ENCODE measurements at regions not wholly inside any gene's neighbourhood (a gene's known extent, or its start where the extent isn't known, plus 50 kb on each side); places are given as distances from the start of the nearest gene placed in this dataset.

GRCh38 chr15:70303981-70304380 lies 206.3 kb upstream of the TLE3 start:
- no peak for DNase-seq (ENCODE audit: low read depth in 2 of 2)

GRCh38 chr15:70302360-70302759 lies 204.6 kb upstream of the TLE3 start:
- DNase-seq (ENCODE audit: low read depth in 2 of 2), result no peak

GRCh38 chr15:70301396-70301795 lies 203.7 kb upstream of the TLE3 start:
- no peak for DNase-seq (ENCODE audit: low read depth in 2 of 2)

GRCh38 chr15:70299931-70300869 lies 202.5 kb upstream of the TLE3 start:
- DNase-seq (ENCODE audit: low read depth in 2 of 2), result no peak

GRCh38 chr15:70297465-70298058 lies 199.8 kb upstream of the TLE3 start:
- no peak for DNase-seq (ENCODE audit: low read depth in 2 of 2)

- DNase-seq (ENCODE audit: low read depth in 2 of 2), result no peak
Observed at GRCh38 chr15:70294731-70295305, 197.1 kb upstream of the TLE3 start.

GRCh38 chr15:70293591-70294470 lies 196.1 kb upstream of the TLE3 start:
- DNase-seq (ENCODE audit: low read depth in 2 of 2), result no peak

DNA sequence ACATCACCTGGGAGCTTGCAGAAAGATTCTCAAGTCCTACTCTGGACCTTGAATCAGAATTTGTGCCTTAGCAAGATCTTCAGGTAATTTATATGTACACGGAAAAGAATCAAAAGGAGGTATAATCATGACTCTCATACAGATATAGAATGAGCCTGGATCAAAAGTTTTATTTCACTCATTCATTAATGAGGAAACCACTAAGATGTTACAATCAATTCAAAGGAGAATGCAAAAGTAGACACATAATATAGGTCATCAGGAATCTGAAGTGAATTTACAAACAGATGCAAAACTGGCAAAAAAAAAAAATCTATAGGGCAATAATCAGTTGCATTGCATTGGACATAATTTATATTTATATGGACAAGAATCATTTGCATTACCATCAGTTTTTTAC lies 195.4 kb upstream of the TLE3 start:
- DNase-seq (ENCODE audit: low read depth in 2 of 2), result no peak

DNA sequence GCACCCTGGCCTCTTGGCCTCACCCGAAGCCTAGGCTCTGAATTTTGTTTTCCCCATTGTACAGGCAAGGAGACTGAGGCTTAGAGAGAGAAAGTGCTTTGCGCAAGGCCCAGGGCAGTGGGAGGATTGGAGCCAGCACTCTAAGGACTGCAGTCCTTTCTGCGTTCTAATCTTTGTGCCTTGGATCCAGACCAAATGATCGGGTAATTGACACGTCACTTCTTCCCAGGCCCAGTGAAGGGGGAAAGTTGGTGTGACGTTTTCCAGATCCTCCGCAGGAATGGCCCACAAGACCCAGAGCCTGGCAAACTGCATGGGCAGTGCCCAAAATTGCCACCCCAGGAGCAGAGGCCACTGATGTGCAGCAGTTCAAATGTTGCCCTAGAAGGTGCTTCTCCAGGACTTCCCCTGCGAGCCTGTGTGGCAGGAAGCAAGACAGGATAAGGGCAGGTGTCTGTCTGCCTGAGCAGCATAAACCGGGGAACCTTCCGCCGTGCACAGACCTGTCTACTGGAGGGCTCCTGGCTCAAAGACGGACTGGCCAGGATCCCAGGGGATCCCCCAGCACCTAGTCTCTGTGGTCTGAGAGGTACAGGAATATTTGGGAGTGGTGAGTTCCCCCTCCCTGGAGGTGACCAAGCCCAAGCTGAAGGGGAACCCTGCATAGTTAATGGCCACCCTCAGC lies 194.5 kb upstream of the TLE3 start:
- DNase-seq (ENCODE audit: low read depth in 2 of 2), result no peak

DNA sequence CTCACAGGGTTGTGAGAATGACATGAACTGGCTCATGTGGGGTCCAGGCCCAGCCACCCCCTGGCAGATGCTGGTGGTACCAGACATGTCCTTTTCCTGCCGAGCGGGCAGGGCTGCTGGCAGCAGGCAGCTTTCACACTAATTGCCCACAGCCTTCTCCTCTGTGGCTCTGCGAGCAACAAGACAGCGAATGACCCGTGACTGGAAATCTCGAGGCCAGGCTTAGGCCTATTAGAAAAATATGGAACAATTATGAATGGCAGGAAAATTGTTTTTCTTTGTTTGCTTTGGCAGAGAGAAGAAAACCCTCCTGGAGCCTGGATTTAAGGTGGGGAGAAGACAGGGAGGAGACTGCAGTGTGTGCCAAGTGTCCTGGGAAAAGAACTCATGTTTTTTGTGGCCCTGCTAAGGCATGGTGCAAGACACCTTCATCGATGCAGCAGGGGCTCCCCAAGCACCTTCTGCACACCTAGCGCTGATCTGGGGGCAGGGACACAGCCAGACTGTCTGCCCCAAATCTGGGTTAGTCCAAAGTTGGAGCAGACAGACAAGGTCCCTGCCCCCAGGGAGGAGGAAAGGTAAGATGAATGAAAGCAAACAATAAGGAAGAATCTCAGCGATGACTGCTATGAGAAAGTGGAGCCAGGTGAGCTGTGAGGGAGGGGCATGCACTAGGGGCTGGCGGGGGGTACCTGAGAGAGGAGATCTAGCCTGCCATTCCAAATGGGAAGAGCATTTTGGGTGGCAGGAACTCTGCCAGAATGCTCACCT lies 193.8 kb upstream of the TLE3 start:
- DNase-seq (ENCODE audit: low read depth in 2 of 2), result no peak

GRCh38 chr15:70290708-70291107 lies 193.0 kb upstream of the TLE3 start:
- no peak for DNase-seq (ENCODE audit: low read depth in 2 of 2)

DNA sequence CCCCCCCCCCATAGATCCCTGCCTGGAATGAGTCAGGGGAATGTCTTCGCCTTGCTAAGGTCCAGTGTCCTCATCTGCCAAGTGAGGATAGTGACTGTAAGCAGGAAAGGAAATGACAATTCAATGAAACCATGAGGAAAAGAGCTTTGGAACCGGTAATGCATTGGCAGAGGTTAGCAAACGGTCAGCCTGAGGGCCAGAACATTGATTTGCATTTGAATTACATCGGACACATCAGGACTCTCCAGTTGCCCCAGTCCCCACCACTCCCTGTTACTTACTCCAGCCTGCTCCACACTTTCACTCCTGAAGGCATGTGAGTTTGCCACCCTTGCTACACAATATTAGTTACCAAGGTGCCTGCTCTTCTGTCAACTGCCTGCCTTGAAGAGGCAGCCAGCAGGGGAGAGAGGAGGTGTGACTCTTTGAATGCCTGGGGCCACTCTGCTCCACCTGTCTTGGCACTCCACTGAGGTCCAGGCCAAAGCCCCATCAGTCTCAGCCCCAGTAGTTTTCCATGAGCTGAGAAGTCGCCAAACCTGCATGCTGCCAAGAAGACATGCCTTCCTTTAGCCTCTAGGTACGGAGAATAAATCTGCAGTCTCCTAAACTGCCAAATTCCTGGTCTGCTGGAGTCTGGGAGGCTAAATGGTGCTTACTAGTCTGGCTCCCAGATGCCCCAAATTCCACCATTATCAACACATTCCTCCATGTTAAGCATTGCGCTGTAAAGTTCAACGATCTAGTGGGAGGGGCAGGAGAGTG lies 191.7 kb upstream of the TLE3 start:
- DNase-seq (ENCODE audit: low read depth in 2 of 2), result peak; percentile 57 to 62

DNA sequence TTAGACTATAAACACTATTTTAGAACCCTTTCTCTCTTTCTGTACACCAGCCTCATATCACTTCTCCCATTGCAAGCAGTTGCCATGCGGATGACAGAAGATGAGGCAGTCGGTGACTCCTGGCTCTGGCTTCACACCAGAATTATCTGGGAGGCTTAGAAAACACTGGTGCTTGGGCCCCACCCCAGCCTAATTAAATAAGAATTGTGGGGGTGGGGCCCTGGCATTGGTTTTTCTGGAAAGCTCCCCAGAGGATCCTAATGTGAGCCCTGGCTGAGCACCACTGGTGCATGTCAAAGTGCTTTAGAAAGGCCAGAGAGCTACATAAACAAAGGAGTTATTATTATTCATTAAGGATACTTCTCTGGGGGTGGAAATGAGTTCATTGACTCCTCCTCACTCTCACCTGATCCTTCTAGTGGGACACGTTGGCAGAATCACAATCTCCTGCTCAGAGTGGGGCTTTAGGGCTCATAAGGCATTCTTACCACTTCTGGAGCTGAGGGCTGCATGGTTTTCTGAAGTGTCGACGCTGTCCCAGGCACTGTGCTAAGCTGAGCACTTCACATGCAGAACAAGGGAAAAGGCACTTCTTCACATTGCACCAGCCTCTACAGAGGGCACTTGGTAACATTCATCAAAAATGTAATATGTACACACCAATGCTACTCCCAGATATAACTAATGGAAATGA lies 188.5 kb upstream of the TLE3 start:
- no peak for DNase-seq (ENCODE audit: low read depth in 2 of 2)

- no peak for DNase-seq (ENCODE audit: low read depth in 2 of 2)
Observed at GRCh38 chr15:70284438-70285214, 186.9 kb upstream of the TLE3 start.

DNA sequence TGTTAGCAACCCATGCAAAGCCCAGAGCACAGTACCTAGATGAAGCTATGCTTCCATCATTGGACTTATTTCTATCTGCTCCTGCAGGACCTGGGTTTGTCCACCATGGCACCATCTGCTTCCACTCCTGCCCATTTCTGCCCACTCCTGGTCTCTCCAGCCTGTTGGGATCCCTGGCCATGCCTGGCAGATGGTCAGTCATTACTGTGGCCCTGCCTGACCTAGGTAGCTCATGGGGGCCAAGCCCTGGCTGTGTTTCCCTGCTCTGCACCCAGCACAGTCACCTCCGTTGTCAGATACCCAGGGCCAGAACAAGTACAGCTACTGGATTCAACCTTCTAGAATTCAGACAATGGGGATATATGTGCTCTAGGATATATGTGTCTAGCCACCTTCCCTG lies 185.8 kb upstream of the TLE3 start:
- DNase-seq (ENCODE audit: low read depth in 2 of 2), result no peak

- no peak for DNase-seq (ENCODE audit: low read depth in 2 of 2)
Observed at GRCh38 chr15:70281811-70282307, 184.1 kb upstream of the TLE3 start.

GRCh38 chr15:70281261-70281810 lies 183.6 kb upstream of the TLE3 start:
- DNase-seq (ENCODE audit: low read depth in 2 of 2), result no peak

- DNase-seq (ENCODE audit: low read depth in 2 of 2), result no peak
Observed at GRCh38 chr15:70280781-70281180, 183.1 kb upstream of the TLE3 start.
